ENCODE measurements at regions not wholly inside any gene's neighbourhood (a gene's known extent, or its start where the extent isn't known, plus 50 kb on each side); places are given as distances from the start of the nearest gene placed in this dataset.

DNA sequence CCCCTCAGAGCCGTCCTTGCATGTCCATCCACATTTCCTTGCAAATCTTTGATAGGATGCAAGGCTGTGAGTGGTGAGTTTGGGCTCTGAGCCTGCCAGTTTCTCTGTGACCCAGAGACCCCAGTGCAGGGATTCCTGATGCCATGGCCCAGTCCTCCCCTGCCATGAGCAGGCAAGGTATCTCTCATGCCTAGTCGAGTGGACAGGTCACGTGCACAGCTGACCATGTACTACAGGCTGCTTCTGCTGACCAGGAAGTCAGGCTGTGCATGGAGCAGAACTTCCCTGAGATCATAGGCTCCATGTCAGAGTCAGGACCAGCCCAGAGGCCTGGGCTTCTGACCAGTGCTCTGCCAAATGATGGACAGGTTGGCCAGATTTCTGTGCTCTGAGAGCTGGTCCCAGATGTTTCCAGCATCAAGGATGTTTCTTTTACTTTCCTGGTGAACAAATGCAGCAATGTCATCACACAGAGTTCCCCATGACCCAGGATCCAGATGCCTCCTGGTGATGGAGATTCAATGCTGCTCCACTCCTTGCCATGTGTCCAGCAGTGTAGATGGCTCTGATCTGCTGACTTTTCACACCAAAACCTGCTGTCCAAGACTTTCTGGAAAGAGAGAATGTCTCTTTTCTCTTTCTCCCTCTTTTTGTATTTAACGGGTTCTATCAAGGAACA lies 321.6 kb upstream of the HS6ST1 start:
- TF ChIP-seq, protein P1, sequence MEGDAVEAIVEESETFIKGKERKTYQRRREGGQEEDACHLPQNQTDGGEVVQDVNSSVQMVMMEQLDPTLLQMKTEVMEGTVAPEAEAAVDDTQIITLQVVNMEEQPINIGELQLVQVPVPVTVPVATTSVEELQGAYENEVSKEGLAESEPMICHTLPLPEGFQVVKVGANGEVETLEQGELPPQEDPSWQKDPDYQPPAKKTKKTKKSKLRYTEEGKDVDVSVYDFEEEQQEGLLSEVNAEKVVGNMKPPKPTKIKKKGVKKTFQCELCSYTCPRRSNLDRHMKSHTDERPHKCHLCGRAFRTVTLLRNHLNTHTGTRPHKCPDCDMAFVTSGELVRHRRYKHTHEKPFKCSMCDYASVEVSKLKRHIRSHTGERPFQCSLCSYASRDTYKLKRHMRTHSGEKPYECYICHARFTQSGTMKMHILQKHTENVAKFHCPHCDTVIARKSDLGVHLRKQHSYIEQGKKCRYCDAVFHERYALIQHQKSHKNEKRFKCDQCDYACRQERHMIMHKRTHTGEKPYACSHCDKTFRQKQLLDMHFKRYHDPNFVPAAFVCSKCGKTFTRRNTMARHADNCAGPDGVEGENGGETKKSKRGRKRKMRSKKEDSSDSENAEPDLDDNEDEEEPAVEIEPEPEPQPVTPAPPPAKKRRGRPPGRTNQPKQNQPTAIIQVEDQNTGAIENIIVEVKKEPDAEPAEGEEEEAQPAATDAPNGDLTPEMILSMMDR (IDR thresholded peaks at IDR 0.05; ENCODE audit: insufficient read depth, low read length, poor library complexity, severe bottlenecking), result no peak
- TF ChIP-seq EZH2phosphoT487 (conservative IDR thresholded peaks at IDR 0.05; ENCODE audit: low read length), result no peak
